IMR-90 (cell line): ENCODE measurements at regions not wholly inside any gene's neighbourhood (a gene's known extent, or its start where the extent isn't known, plus 50 kb on each side); places are given as distances from the start of the nearest gene placed in this dataset.

Source experiments
- ATAC-seq: fragments of 200-7000 bp; cut with Tn5 transposase; 2 replicates; pipeline ENCODE4 v1.9.1; 2020; ENCODE audit warnings: low read depth, mild to moderate bottlenecking, moderate library complexity
- BruUV-seq: library from RNA; stranded (reverse); fragments of 400-500 nt; replicated peaks from 2 replicates; lab custom pipeline; 2021; lab: Mats Ljungman, UMichigan
- CTCF ChIA-PET: fragments of 300-600 bp; formaldehyde crosslinking; extraction: SDS; loops from one replicate; lab custom pipeline; 2021; ENCODE audit warnings: antibody characterized with exemption; lab: Yijun Ruan, JAX
- POLR2A ChIA-PET: fragments of 300-600 bp; sonication (Branson Sonifier 250); formaldehyde crosslinking; loops from one replicate; lab custom pipeline; 2022; ENCODE audit warnings: antibody characterized with exemption; ENCODE audit not compliant: unreplicated experiment; lab: Charles Lee
- DNase-seq: peaks from one replicate; pipeline ENCODE4 v3.0.0; 2013
- H2AFZ ChIP-seq: replicated peaks from 2 replicates; pipeline ENCODE3; 2013; ENCODE audit warnings: low read length, mild to moderate bottlenecking; ENCODE audit not compliant: poor library complexity
- H2AK5ac ChIP-seq: 2 replicates; pipeline ENCODE4 v1.6.1; 2013; ENCODE audit warnings: low read depth, low read length, inconsistent platforms
- H2AK9ac ChIP-seq: replicated peaks from 2 replicates; pipeline ENCODE3; 2013; ENCODE audit warnings: mild to moderate bottlenecking, low read depth, low read length, moderate library complexity; ENCODE audit not compliant: poor library complexity
- H2BK120ac ChIP-seq: 2 replicates; pipeline ENCODE4 v1.6.1; 2013; ENCODE audit warnings: low read depth, low read length, inconsistent platforms
- H2BK15ac ChIP-seq: 3 replicates; pipeline ENCODE4 v1.6.1; 2013; ENCODE audit warnings: low read depth, low read length, inconsistent platforms
- H2BK20ac ChIP-seq: 2 replicates; pipeline ENCODE4 v1.6.1; 2013; ENCODE audit warnings: low read depth, mild to moderate bottlenecking, inconsistent platforms, low read length, moderate library complexity
- H2BK5ac ChIP-seq: 2 replicates; pipeline ENCODE4 v1.6.1; 2013; ENCODE audit warnings: mild to moderate bottlenecking, low read depth, low read length, inconsistent platforms; ENCODE audit not compliant: poor library complexity, severe bottlenecking
- H3K14ac ChIP-seq: replicated peaks from 2 replicates; pipeline ENCODE4 v1.6.1; 2013; ENCODE audit warnings: low read depth, low read length, inconsistent platforms
- H3K18ac ChIP-seq: 2 replicates; pipeline ENCODE4 v1.6.1; 2013; ENCODE audit warnings: low read depth, low read length, control low read depth
- H3K23ac ChIP-seq: 2 replicates; pipeline ENCODE4 v1.6.1; 2013; ENCODE audit warnings: low read depth, low read length, inconsistent platforms
- H3K27ac ChIP-seq: 2 replicates; pipeline ENCODE4 v1.5.1; 2013; ENCODE audit warnings: mild to moderate bottlenecking, control low read depth, low read length; ENCODE audit not compliant: insufficient read depth
- H3K27me3 ChIP-seq: 2 replicates; pipeline ENCODE4 v1.6.1; 2013; ENCODE audit warnings: low read length; ENCODE audit not compliant: control insufficient read depth, insufficient read depth
- H3K36me3 ChIP-seq: 2 replicates; pipeline ENCODE4 v1.6.1; 2013; ENCODE audit warnings: low read length, mixed read lengths; ENCODE audit not compliant: control insufficient read depth, insufficient read depth
- H3K4ac ChIP-seq: 2 replicates; pipeline ENCODE4 v1.6.1; 2013; ENCODE audit warnings: low read depth, low read length, inconsistent platforms
- H3K4me1 ChIP-seq: 2 replicates; pipeline ENCODE4 v1.6.1; 2013; ENCODE audit warnings: low read length, mixed read lengths; ENCODE audit not compliant: control insufficient read depth, insufficient read depth
- H3K4me2 ChIP-seq: 2 replicates; pipeline ENCODE4 v1.6.1; 2013; ENCODE audit warnings: low read depth, mild to moderate bottlenecking, control low read depth, low read length, moderate library complexity
- H3K4me3 ChIP-seq: 2 replicates; pipeline ENCODE4 v1.5.1; 2013; ENCODE audit warnings: low read depth, mild to moderate bottlenecking, control low read depth, low read length, moderate library complexity; ENCODE audit not compliant: insufficient read depth
- H3K56ac ChIP-seq: 2 replicates; pipeline ENCODE4 v1.6.1; 2013; ENCODE audit warnings: low read length, inconsistent platforms; ENCODE audit not compliant: insufficient read depth; ENCODE audit errors: extremely low read depth
- H3K79me1 ChIP-seq, 2 experiments: 2 replicates each; pipeline ENCODE4 v1.6.1; 2013; ENCODE audit warnings: low read length in 2 of 2, inconsistent platforms in 1 of 2, low read depth in 1 of 2
- H3K9ac ChIP-seq: 2 replicates; pipeline ENCODE4 v1.6.1; 2013; ENCODE audit warnings: low read depth, low read length, control low read depth
- H3K9me1 ChIP-seq: 2 replicates; pipeline ENCODE4 v1.6.1; 2013; ENCODE audit warnings: low read length, inconsistent platforms; ENCODE audit not compliant: insufficient read depth
- H3K9me3 ChIP-seq: 2 replicates; pipeline ENCODE4 v1.6.1; 2013; ENCODE audit warnings: low read length; ENCODE audit not compliant: control insufficient read depth, insufficient read depth
- H4K20me1 ChIP-seq: 2 replicates; pipeline ENCODE4 v1.6.1; 2013; ENCODE audit warnings: low read length, inconsistent platforms; ENCODE audit not compliant: insufficient read depth
- H4K5ac ChIP-seq: 2 replicates; pipeline ENCODE4 v1.6.1; 2013; ENCODE audit warnings: mild to moderate bottlenecking, low read depth, low read length, control low read depth
- H4K8ac ChIP-seq, 2 experiments: 2 replicates each; pipeline ENCODE4 v1.6.1; 2013; ENCODE audit warnings: low read depth in 2 of 2, low read length in 2 of 2, control low read depth in 1 of 2, inconsistent platforms in 1 of 2
- H4K91ac ChIP-seq: 2 replicates; pipeline ENCODE4 v1.6.1; 2013; ENCODE audit warnings: low read depth, low read length, inconsistent platforms; ENCODE audit not compliant: insufficient read depth
- CHD1 ChIP-seq: IDR thresholded peaks from 2 replicates; pipeline ENCODE4 v1.6.1; 2012; ENCODE audit warnings: low read depth, low read length, improper control_type of control experiment
- WGBS, 2 experiments: methylation state at CpG; one replicate each; pipeline versions ENCODE4 v1.1.5 to v1.1.7; 2013; ENCODE audit warnings: missing lambda C conversion rate in 2 of 2; ENCODE audit not compliant: insufficient read length in 1 of 2; ENCODE audit errors: extremely low coverage in 2 of 2; 5-methylcytosine and 5-hydroxymethylcytosine counted together
- dilution Hi-C: fragments of 300-500 bp; cut with HindIII; formaldehyde crosslinking; loops from one replicate; pipeline ENCODE4 v1.14.3; 2018; ENCODE audit warnings: low sequenced_read_pairs; ENCODE audit not compliant: unreplicated experiment
- in situ Hi-C: fragments of 300-500 bp; cut with MboI; formaldehyde crosslinking; loops from 3 replicates; pipeline ENCODE4 v1.14.3; 2019; ENCODE audit warnings: low sequenced_read_pairs, inconsistent platforms, mixed read lengths
- intact Hi-C: fragments of 100-400 bp; cut with micrococcal nuclease; formaldehyde crosslinking; loops from 2 replicates; pipeline ENCODE4 v1.10.0; 2022
- TF ChIP-seq, protein P1 (sequence below): fragments of 150-350 bp; IDR thresholded peaks from 2 replicates; pipeline ENCODE4 v1.6.1; 2017; ENCODE audit warnings: mild to moderate bottlenecking, antibody characterized with exemption, low read length, low read depth

DNA sequence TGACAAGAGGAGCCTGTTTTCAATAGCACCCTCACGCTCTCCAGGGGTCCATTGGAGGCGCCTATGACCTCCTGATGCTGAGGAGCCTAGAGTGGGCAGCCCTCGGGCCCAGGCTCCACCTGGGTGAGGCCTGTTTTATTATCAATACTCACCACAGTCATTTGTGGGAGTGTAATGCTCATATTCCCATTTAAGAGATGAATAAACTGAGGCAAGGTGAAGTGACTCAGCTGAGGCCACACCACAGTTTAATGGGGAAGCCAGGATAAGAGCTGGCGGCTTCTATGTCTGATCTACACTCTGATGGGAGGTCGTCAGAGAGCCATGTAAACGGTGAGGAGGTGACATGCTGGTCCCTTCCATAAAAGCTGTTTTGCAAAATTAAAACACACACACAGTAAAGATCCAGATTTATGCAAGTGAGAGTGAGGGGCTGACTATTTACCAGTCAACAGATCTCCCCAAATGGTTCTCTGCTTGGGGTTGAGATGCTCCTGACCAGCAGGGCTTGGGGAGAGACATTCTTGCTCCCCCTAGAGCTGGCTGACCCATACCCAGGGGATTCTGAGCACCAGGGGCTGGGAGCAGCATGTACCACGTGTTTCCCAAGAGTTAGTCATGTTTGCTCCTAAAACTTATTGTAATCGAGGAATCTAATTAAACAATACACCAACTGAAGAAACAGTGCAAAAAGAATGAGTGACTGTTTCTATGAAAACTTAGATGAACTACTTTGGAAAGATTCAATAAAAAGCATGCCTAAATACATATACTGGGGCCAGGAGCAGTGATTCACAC lies 81.0 kb upstream of the INSIG1 start:
- ChIA-PET CTCF (no interaction called here), POLR2A (no interaction called here)
- Histone ChIP-seq H3K27ac (no peak overlapping the region), H3K9me1 (peaks cover 15% of the 10 kb centered on the region; the same call in 1 of the 2 replicates), H2AK5ac (no peak overlapping the region), H2AFZ (no peak overlapping the region), H3K56ac (no peak overlapping the region), H2AK9ac (no peak overlapping the region), H4K20me1 (no peaks in the 10 kb centered on the region), H3K9me3 (no peaks in the 10 kb centered on the region), H3K4ac (no peak overlapping the region), H2BK15ac (no peak overlapping the region), H4K8ac (no peak overlapping the region), H3K27me3 (no peaks in the 10 kb centered on the region), H3K4me2 (no peak overlapping the region), H2BK20ac (no peak overlapping the region), H3K23ac (no peak overlapping the region), H3K79me1 (no peaks in the 10 kb centered on the region), H3K36me3 (no peaks in the 10 kb centered on the region), H3K14ac (no peak overlapping the region), H3K4me3 (no peak overlapping the region), H4K91ac (no peak overlapping the region), H3K9ac (no peak overlapping the region), H2BK120ac (no peak overlapping the region), H4K5ac (no peak overlapping the region), H3K18ac (no peak overlapping the region), H3K4me1 (peaks cover 10% of the 10 kb centered on the region), H2BK5ac (no peak overlapping the region)
- DNase-seq (peak; percentile 29), ATAC-seq (no peak)
- BruUV-seq = no TSS peak
- WGBS, 2 experiments = no CpG with 5 or more reads among the region's 8 CpGs
- TF ChIP-seq, protein P1, sequence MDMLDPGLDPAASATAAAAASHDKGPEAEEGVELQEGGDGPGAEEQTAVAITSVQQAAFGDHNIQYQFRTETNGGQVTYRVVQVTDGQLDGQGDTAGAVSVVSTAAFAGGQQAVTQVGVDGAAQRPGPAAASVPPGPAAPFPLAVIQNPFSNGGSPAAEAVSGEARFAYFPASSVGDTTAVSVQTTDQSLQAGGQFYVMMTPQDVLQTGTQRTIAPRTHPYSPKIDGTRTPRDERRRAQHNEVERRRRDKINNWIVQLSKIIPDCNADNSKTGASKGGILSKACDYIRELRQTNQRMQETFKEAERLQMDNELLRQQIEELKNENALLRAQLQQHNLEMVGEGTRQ = peak; percentile 32; the same call in 1 of the 2 replicates
- no peak for TF ChIP-seq CHD1
- dilution Hi-C loops = no loop called here
- in situ Hi-C loops = no loop called here
- intact Hi-C loops = no loop called here
